GM19239 (cell line): ENCODE measurements at regions not wholly inside any gene's neighbourhood (a gene's known extent, or its start where the extent isn't known, plus 50 kb on each side); places are given as distances from the start of the nearest gene placed in this dataset.

Experiments used
- DNase-seq: peaks from one replicate; pipeline ENCODE4 v3.0.0; 2011; ENCODE audit warnings: low spot score; ENCODE audit not compliant: insufficient read length
- FAIRE-seq: peaks from 2 replicates; lab custom pipeline; 2011; peaks lifted over from hg19 to GRCh38; lab: Jason Lieb, UNC

DNA sequence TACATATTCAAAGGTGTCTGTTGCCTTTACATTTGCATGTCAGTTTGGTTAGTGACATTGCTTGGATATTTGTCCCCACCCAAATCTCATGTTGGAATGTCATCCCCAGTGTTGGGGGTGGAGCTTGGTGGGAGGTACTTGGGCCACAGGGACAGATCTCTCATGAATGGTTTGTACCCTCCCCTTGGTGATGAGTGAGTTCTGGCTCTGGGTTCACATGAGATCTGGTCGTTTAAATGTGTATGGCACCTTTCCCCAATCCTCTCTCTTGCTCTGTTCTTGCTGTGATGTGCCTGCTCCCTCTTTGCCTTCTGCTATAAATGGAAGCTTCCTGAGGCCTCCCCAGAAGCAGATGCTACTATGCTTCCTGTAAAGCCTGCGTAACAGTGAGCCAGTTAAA lies 207.9 kb upstream of the DIO3 start:
- FAIRE-seq: no peak
- DNase-seq: no peak

DNA sequence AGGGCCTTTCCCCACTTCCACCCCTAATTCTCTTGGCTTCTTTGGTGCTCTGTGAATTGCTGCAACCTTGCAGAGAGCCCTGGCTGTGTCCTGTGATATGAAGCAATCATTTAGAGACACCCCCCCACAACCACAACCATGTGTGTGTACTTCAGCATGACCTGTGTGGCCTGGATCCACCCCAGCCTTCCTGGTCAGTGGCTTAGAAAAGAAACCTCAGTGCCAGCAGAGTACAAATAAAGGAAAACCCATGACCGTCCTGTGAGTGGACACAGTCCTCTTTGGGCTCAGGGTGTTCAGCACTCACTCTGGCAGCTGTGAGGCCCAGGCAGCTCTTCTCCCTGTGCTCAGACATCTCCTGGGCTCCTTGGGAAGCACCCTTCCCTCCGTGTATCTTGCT lies 206.6 kb upstream of the DIO3 start:
- FAIRE-seq (no peak), DNase-seq (no peak)

- DNase-seq (no peak), FAIRE-seq (no peak)
Measured at GRCh38 chr14:101355284-101355683, 206.0 kb upstream of the DIO3 start.

DNA sequence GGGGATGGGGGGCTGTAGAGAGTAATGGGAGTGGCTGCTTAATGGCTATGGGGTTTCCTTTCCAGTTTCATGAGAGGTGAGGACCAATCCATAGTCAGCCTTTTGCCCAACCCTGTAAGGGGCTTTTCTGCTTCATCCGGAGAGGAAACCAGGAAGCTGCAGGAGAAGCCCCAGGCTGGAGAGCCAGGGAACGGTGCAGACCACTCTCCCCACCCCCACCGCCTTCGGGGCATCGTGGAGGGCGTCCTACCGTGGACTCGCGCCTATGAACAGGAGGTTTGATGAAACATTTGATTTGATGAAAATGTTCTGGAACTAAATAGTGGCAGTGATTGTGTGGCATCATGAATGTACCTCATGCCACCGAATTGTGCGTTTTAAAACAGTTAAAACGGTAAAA lies 204.3 kb upstream of the DIO3 start:
- DNase-seq: no peak
- no peak for FAIRE-seq

GRCh38 chr14:101357559-101358319 lies 203.6 kb upstream of the DIO3 start:
- FAIRE-seq (no peak), DNase-seq (no peak)

GRCh38 chr14:101358320-101359125 lies 202.8 kb upstream of the DIO3 start:
- no peak for FAIRE-seq
- no peak for DNase-seq

- DNase-seq: no peak
- FAIRE-seq: no peak
Measured at GRCh38 chr14:101359221-101360053, 201.9 kb upstream of the DIO3 start.

GRCh38 chr14:101360054-101360911 lies 201.0 kb upstream of the DIO3 start:
- DNase-seq: no peak

GRCh38 chr14:101361044-101361443 lies 200.3 kb upstream of the DIO3 start:
- DNase-seq: no peak
- no peak for FAIRE-seq

More at GRCh38 chr14:101360054-101360911, 201.0 kb upstream of the DIO3 start:
- FAIRE-seq: no peak

GRCh38 chr14:101361451-101362433 lies 199.6 kb upstream of the DIO3 start:
- FAIRE-seq (no peak), DNase-seq (no peak)

- no peak for DNase-seq
- FAIRE-seq: no peak
Measured at GRCh38 chr14:101362529-101363260, 198.6 kb upstream of the DIO3 start.

DNA sequence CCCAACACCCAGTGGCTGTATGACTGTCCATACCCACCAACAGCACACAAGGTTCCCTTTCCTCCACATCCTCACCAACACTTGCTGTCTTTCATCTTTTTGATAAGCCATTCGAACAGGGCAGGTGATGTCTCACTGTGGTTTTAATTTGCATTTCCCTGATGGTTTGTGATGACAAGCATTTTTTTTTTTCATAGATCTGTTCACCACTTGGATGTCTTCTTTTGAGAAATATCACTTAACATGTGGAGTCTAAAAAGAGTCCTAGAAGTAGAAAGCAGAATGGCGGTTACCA lies 198.1 kb upstream of the DIO3 start:
- FAIRE-seq: no peak
- no peak for DNase-seq

GRCh38 chr14:101363880-101364391 lies 197.4 kb upstream of the DIO3 start:
- DNase-seq (no peak), FAIRE-seq (no peak)

- FAIRE-seq (no peak), DNase-seq (no peak)
Measured at GRCh38 chr14:101364503-101365328, 196.6 kb upstream of the DIO3 start.

- no peak for FAIRE-seq
- DNase-seq: no peak
Measured at GRCh38 chr14:101365329-101366158, 195.8 kb upstream of the DIO3 start.
